SK-N-MC (cell line): ENCODE measurements at regions not wholly inside any gene's neighbourhood (a gene's known extent, or its start where the extent isn't known, plus 50 kb on each side); places are given as distances from the start of the nearest gene placed in this dataset.

Experiments used
- EZH2 ChIP-seq: fragments of 200-600 bp; sonication (generic); IDR thresholded peaks from one replicate; pipeline ENCODE4 v1.6.1; 2017; ENCODE audit warnings: antibody characterized with exemption
- FOXP2 ChIP-seq: optimal IDR thresholded peaks from 2 replicates; pipeline ENCODE3; 2011; ENCODE audit warnings: mild to moderate bottlenecking, moderate library complexity; ENCODE audit not compliant: insufficient read depth; ENCODE audit errors: extremely low read length, control extremely low read depth
- POLR2AphosphoS5 ChIP-seq: IDR thresholded peaks from 2 replicates; pipeline ENCODE4 v1.6.1; 2012; ENCODE audit warnings: mild to moderate bottlenecking, low read depth, low read length, borderline replicate concordance

DNA sequence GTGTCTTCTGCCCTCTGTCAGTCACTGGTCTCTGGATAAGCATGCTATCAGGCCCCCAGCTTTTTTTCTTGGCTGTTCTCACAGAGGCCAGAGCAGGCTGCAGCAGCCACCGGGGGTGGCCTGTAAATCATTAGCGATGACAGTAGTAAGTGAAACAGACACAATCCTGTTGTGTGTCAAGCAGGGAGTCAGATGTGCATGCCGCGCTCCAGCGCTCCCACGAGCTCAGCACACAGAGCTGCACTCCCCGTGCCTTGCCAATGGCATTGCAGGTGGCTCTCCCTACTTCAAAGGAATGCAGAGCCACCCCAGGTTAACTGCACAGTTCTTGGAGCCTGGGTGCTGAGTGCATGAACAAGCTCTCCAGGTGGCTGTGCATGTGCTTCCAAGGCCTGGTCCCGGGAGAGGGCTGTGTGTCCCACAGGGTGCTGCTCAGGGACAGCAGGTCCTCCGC, 226.1 kb downstream of the GLRX3 start:
- TF ChIP-seq EZH2 (no peak), POLR2AphosphoS5 (no peak), FOXP2 (no peak)
